Panc1 (cell line): ENCODE measurements at regions not wholly inside any gene's neighbourhood (a gene's known extent, or its start where the extent isn't known, plus 50 kb on each side); places are given as distances from the start of the nearest gene placed in this dataset.

ENCODE experiments used
- ATAC-seq: fragments of 200-7000 bp; cut with Tn5 transposase; 2 replicates; pipeline ENCODE4 v1.9.1; 2020; ENCODE audit warnings: mild to moderate bottlenecking, moderate library complexity
- BruUV-seq: library from RNA; stranded (reverse); fragments of 400-500 nt; replicated peaks from 2 replicates; lab custom pipeline; 2021; lab: Mats Ljungman, UMichigan
- CTCF ChIA-PET: fragments of 300-600 bp; sonication (Branson Sonifier 250); formaldehyde crosslinking; loops from one replicate; lab custom pipeline; 2022; ENCODE audit warnings: antibody characterized with exemption; lab: Charles Lee
- POLR2A ChIA-PET: fragments of 300-600 bp; sonication (Branson Sonifier 250); formaldehyde crosslinking; loops from one replicate; lab custom pipeline; 2022; ENCODE audit warnings: antibody characterized with exemption; lab: Charles Lee
- DNase-seq: peaks from one replicate; pipeline ENCODE4 v3.0.0-alpha.2; 2010; ENCODE audit warnings: low read depth, low spot score
- H3K27ac ChIP-seq: 2 replicates; pipeline ENCODE4 v1.5.1; 2011; ENCODE audit warnings: mild to moderate bottlenecking, low read length, inconsistent platforms
- H3K27me3 ChIP-seq: fragments of 200-500 bp; sonication (Bioruptor generic); 2 replicates; pipeline ENCODE4 v1.6.0; 2014; ENCODE audit warnings: low read length, inconsistent platforms; ENCODE audit not compliant: control insufficient read depth, insufficient read depth
- H3K36me3 ChIP-seq: fragments of 200-500 bp; sonication (Bioruptor generic); 2 replicates; pipeline ENCODE4 v1.5.1; 2014; ENCODE audit warnings: inconsistent platforms, mild to moderate bottlenecking, low read length, moderate library complexity; ENCODE audit not compliant: control insufficient read depth, insufficient read depth
- H3K4me1 ChIP-seq: 2 replicates; pipeline ENCODE4 v1.5.1; 2011; ENCODE audit warnings: inconsistent platforms, mild to moderate bottlenecking, low read length, moderate library complexity; ENCODE audit not compliant: control insufficient read depth, insufficient read depth
- H3K4me3 ChIP-seq, 2 experiments: 2 replicates each; pipeline ENCODE4 v1.5.1; 2011 to 2012; ENCODE audit warnings: low read depth in 2 of 2, low read length in 2 of 2, mild to moderate bottlenecking in 2 of 2, inconsistent platforms in 1 of 2, moderate library complexity in 1 of 2
- H3K9me3 ChIP-seq: fragments of 200-500 bp; sonication (Bioruptor generic); 2 replicates; pipeline ENCODE4 v1.5.1; 2014; ENCODE audit warnings: low read depth, mild to moderate bottlenecking, inconsistent platforms, low read length, moderate library complexity; ENCODE audit not compliant: control insufficient read depth, insufficient read depth
- POLR2AphosphoS5 ChIP-seq: IDR thresholded peaks from 2 replicates; pipeline ENCODE4 v1.6.1; 2012; ENCODE audit warnings: mild to moderate bottlenecking, low read depth, low read length, moderate library complexity
- SIN3A ChIP-seq: IDR thresholded peaks from 2 replicates; pipeline ENCODE4 v1.6.1; 2012; ENCODE audit warnings: low read depth, mild to moderate bottlenecking, low read length, moderate library complexity, borderline replicate concordance; ENCODE audit not compliant: insufficient read depth
- TCF7L2 ChIP-seq: IDR thresholded peaks from 2 replicates; pipeline ENCODE4 v1.6.1; 2011; ENCODE audit warnings: mild to moderate bottlenecking, low read depth, low read length, inconsistent platforms
- in situ Hi-C: cut with HindIII; loops from 2 replicates; pipeline ENCODE4 v1.10.0; 2016; ENCODE audit warnings: low sequenced_read_pairs, low pct_unique_long_range_greater_than_20kb
- intact Hi-C: fragments of 100-400 bp; cut with micrococcal nuclease; formaldehyde crosslinking; loops from one replicate; pipeline ENCODE4 v1.10.0; 2022; ENCODE audit not compliant: unreplicated experiment
- TF ChIP-seq, protein P1 (sequence below): fragments of 450-650 bp; IDR thresholded peaks from 2 replicates; pipeline ENCODE4 v1.5.1; 2017; ENCODE audit warnings: mild to moderate bottlenecking
- TF ChIP-seq, protein P2 (sequence below), 2 experiments: IDR thresholded peaks; 2 replicates each; pipeline ENCODE4 v1.6.1; 2011 to 2012; ENCODE audit warnings: low read depth in 2 of 2, control low read depth in 1 of 2, low read length in 1 of 2, mild to moderate bottlenecking in 1 of 2, moderate library complexity in 1 of 2; ENCODE audit not compliant: insufficient read depth in 1 of 2

DNA sequence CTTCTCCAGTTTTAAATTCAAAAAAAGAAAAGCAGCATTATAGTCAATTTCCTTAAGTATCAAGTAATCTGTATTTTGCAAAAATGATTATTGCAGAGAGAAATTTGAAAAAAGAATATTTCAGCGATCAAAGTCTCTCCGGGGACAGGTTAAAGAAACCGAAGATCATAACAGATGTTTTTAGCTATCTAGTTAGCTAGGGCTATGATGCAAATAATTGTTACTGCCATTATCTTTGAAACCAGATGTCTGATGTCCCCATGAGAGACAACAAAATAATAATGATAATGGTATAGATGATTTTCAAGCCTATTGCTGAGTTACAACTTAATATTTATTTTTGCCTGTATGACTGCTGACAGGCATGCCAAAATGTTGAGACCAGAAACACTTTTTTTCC lies 1326.0 kb downstream of the PLA2G4A start:
- Histone ChIP-seq H3K4me3 (no peak overlapping the region), H3K27me3 (no peaks in the 10 kb centered on the region), H3K9me3 (no peaks in the 10 kb centered on the region), H3K36me3 (no peaks in the 10 kb centered on the region), H3K27ac (no peak overlapping the region), H3K4me1 (no peaks in the 10 kb centered on the region)
- ChIA-PET POLR2A (no interaction called here), CTCF (no interaction called here)
- TF ChIP-seq POLR2AphosphoS5 (no peak), TCF7L2 (no peak), SIN3A (no peak)
- TF ChIP-seq, protein P1, sequence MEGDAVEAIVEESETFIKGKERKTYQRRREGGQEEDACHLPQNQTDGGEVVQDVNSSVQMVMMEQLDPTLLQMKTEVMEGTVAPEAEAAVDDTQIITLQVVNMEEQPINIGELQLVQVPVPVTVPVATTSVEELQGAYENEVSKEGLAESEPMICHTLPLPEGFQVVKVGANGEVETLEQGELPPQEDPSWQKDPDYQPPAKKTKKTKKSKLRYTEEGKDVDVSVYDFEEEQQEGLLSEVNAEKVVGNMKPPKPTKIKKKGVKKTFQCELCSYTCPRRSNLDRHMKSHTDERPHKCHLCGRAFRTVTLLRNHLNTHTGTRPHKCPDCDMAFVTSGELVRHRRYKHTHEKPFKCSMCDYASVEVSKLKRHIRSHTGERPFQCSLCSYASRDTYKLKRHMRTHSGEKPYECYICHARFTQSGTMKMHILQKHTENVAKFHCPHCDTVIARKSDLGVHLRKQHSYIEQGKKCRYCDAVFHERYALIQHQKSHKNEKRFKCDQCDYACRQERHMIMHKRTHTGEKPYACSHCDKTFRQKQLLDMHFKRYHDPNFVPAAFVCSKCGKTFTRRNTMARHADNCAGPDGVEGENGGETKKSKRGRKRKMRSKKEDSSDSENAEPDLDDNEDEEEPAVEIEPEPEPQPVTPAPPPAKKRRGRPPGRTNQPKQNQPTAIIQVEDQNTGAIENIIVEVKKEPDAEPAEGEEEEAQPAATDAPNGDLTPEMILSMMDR: no peak
- TF ChIP-seq, protein P2, sequence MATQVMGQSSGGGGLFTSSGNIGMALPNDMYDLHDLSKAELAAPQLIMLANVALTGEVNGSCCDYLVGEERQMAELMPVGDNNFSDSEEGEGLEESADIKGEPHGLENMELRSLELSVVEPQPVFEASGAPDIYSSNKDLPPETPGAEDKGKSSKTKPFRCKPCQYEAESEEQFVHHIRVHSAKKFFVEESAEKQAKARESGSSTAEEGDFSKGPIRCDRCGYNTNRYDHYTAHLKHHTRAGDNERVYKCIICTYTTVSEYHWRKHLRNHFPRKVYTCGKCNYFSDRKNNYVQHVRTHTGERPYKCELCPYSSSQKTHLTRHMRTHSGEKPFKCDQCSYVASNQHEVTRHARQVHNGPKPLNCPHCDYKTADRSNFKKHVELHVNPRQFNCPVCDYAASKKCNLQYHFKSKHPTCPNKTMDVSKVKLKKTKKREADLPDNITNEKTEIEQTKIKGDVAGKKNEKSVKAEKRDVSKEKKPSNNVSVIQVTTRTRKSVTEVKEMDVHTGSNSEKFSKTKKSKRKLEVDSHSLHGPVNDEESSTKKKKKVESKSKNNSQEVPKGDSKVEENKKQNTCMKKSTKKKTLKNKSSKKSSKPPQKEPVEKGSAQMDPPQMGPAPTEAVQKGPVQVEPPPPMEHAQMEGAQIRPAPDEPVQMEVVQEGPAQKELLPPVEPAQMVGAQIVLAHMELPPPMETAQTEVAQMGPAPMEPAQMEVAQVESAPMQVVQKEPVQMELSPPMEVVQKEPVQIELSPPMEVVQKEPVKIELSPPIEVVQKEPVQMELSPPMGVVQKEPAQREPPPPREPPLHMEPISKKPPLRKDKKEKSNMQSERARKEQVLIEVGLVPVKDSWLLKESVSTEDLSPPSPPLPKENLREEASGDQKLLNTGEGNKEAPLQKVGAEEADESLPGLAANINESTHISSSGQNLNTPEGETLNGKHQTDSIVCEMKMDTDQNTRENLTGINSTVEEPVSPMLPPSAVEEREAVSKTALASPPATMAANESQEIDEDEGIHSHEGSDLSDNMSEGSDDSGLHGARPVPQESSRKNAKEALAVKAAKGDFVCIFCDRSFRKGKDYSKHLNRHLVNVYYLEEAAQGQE (IDR thresholded peaks at IDR 0.05; ENCODE audit: insufficient read depth in 1 of 2, low read depth in 2 of 2, low read length in 1 of 2): no peak
- ATAC-seq (no peak), DNase-seq (no peak)
- BruUV-seq: no TSS peak
- intact Hi-C loops (no loop called here), in situ Hi-C loops (no loop called here)

- DNase-seq (no peak), ATAC-seq (no peak)
- no peak overlapping the region for H3K4me3 ChIP-seq
- CTCF ChIA-PET: no interaction called here
- no peak overlapping the region for H3K27ac ChIP-seq
- no peak for TF ChIP-seq TCF7L2
- TF ChIP-seq SIN3A: no peak
- no peak for TF ChIP-seq POLR2AphosphoS5
- TF ChIP-seq, protein P2 (IDR thresholded peaks at IDR 0.05; ENCODE audit: insufficient read depth in 1 of 2, low read depth in 2 of 2, low read length in 1 of 2): no peak
- TF ChIP-seq, protein P1: no peak
- H3K27me3 ChIP-seq: no peaks in the 10 kb centered on the region
- in situ Hi-C loops: no loop called here
- BruUV-seq: no TSS peak
- H3K36me3 ChIP-seq: no peaks in the 10 kb centered on the region
- no peaks in the 10 kb centered on the region for H3K9me3 ChIP-seq
- POLR2A ChIA-PET: no interaction called here
- intact Hi-C loops: no loop called here
- no peaks in the 10 kb centered on the region for H3K4me1 ChIP-seq
Measured at GRCh38 chr1:188155261-188155660, 1326.5 kb downstream of the PLA2G4A start.
